ENCODE measurements at regions not wholly inside any gene's neighbourhood (a gene's known extent, or its start where the extent isn't known, plus 50 kb on each side); places are given as distances from the start of the nearest gene placed in this dataset.

DNA sequence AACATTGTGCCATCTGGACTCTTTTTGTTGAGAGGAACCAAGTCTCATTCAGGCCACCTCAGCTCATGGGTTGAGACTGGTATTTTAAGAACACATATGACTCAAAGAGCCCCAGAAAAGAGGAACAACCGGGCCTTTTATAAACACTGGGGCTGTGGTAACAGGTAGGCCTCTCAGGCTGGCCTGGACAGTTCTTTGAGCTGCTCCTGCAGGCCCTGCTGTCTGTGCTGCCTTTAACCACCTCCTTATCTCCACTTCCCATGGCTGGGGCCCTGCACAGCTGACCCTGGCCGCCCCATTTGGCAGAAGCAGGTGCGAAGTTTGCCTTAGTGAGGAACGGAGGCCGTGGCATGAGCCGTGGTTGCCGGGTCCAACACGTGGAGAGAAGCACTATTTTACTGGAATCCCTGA lies 163.3 kb downstream of the RHOU start:
- TF ChIP-seq POLR2A (IDR thresholded peaks at IDR 0.05), result no peak
- TF ChIP-seq, protein P1, sequence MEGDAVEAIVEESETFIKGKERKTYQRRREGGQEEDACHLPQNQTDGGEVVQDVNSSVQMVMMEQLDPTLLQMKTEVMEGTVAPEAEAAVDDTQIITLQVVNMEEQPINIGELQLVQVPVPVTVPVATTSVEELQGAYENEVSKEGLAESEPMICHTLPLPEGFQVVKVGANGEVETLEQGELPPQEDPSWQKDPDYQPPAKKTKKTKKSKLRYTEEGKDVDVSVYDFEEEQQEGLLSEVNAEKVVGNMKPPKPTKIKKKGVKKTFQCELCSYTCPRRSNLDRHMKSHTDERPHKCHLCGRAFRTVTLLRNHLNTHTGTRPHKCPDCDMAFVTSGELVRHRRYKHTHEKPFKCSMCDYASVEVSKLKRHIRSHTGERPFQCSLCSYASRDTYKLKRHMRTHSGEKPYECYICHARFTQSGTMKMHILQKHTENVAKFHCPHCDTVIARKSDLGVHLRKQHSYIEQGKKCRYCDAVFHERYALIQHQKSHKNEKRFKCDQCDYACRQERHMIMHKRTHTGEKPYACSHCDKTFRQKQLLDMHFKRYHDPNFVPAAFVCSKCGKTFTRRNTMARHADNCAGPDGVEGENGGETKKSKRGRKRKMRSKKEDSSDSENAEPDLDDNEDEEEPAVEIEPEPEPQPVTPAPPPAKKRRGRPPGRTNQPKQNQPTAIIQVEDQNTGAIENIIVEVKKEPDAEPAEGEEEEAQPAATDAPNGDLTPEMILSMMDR (IDR thresholded peaks at IDR 0.05), result no peak

All from prostate gland (tissue), 2 donors.